ENCODE measurements at regions not wholly inside any gene's neighbourhood (a gene's known extent, or its start where the extent isn't known, plus 50 kb on each side); places are given as distances from the start of the nearest gene placed in this dataset.

DNA sequence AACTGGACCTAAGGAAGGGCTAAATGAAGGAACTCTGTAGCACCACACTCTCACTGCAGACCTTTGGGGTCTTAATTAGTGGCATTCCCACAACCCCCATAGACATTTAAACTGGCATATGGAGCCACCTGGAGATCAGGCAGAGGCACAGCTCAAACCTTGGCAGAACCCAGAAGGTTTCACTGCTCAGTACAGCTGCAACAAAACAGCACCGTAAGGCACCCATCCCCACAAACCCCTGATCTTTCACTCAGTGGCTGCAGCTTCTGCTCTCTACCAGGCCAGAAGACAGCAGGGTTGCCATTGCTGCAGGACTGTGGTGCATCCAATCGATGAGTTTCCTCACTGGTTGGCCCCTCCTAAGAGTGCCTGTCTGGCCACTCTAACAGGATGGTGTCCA lies 361.6 kb upstream of the VRK2 start:
- TF ChIP-seq, protein P1, sequence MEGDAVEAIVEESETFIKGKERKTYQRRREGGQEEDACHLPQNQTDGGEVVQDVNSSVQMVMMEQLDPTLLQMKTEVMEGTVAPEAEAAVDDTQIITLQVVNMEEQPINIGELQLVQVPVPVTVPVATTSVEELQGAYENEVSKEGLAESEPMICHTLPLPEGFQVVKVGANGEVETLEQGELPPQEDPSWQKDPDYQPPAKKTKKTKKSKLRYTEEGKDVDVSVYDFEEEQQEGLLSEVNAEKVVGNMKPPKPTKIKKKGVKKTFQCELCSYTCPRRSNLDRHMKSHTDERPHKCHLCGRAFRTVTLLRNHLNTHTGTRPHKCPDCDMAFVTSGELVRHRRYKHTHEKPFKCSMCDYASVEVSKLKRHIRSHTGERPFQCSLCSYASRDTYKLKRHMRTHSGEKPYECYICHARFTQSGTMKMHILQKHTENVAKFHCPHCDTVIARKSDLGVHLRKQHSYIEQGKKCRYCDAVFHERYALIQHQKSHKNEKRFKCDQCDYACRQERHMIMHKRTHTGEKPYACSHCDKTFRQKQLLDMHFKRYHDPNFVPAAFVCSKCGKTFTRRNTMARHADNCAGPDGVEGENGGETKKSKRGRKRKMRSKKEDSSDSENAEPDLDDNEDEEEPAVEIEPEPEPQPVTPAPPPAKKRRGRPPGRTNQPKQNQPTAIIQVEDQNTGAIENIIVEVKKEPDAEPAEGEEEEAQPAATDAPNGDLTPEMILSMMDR (IDR thresholded peaks at IDR 0.05; ENCODE audit: extremely low read depth in 1 of 2, insufficient read depth in 1 of 2, low read depth in 1 of 2, low read length in 2 of 2), result no peak
- TF ChIP-seq POLR2A (IDR thresholded peaks at IDR 0.05; ENCODE audit: low read depth, low read length) (no peak), POLR2AphosphoS5 (IDR thresholded peaks at IDR 0.05; ENCODE audit: insufficient read depth, low read depth, low read length) (no peak), MYC (IDR thresholded peaks at IDR 0.05; ENCODE audit: low read depth, low read length) (no peak)

All from endothelial cell of umbilical vein (primary cell).